PFSK-1 (cell line): ENCODE measurements at regions not wholly inside any gene's neighbourhood (a gene's known extent, or its start where the extent isn't known, plus 50 kb on each side); places are given as distances from the start of the nearest gene placed in this dataset.

Experiments used
- FOXP2 ChIP-seq: optimal IDR thresholded peaks from 2 replicates; pipeline ENCODE3; 2011; ENCODE audit warnings: borderline replicate concordance, control low read depth, inconsistent platforms; ENCODE audit not compliant: insufficient read depth; ENCODE audit errors: extremely low read length, extremely low read depth
- POLR2AphosphoS5 ChIP-seq: IDR thresholded peaks from 2 replicates; pipeline ENCODE4 v1.6.1; 2012; ENCODE audit warnings: low read depth, mild to moderate bottlenecking, control low read depth, low read length, moderate library complexity
- REST ChIP-seq, 2 experiments: IDR thresholded peaks; 2 replicates each; pipeline versions ENCODE4 v1.6.1 to v1.8.0; 2011 to 2012; ENCODE audit warnings: low read depth in 2 of 2, low read length in 2 of 2, control low read depth in 1 of 2, inconsistent platforms in 1 of 2, mild to moderate bottlenecking in 1 of 2, moderate library complexity in 1 of 2; ENCODE audit not compliant: insufficient read depth in 1 of 2
- SIN3A ChIP-seq: IDR thresholded peaks from 2 replicates; pipeline ENCODE4 v1.6.1; 2012; ENCODE audit warnings: mild to moderate bottlenecking, low read length, moderate library complexity, borderline replicate concordance; ENCODE audit not compliant: insufficient read depth
- TAF1 ChIP-seq: IDR thresholded peaks from 2 replicates; pipeline ENCODE4 v1.6.1; 2012; ENCODE audit warnings: low read length, control low read depth, borderline replicate concordance; ENCODE audit not compliant: insufficient read depth

DNA sequence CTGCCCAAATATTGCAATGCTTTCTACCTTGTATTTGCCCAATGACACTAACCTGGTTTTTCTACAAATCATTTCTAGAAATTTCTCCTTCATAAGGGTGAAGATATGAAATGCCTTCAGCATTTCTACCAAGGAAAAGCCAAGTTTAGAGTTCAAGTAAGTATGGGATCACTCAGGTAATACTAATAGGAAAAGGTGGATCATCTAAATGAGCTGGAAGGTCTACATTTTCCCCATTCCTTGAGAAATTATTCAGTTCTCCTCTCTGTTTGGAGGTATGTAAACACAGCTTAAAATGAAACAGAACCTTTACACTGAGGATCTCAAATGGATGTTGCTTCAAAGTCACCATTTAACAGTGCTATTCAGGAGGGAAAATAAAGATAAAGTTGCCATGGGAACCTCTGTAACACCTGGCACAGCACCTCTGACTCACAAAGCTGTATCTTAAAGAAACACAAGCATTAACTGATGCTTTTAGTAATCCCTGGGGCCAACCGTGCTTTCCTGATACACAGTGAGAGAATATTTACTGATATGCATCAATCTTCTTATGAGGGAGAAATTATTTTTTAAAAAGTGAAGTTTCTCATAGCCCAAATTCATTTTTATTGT, 161.3 kb downstream of the DRD1 start:
- TF ChIP-seq TAF1 (no peak), REST (IDR thresholded peaks at IDR 0.05; ENCODE audit: insufficient read depth in 1 of 2, low read depth in 2 of 2, low read length in 2 of 2) (no peak), SIN3A (no peak), POLR2AphosphoS5 (no peak), FOXP2 (no peak)

- TF ChIP-seq POLR2AphosphoS5: no peak
- TF ChIP-seq REST (IDR thresholded peaks at IDR 0.05; ENCODE audit: insufficient read depth in 1 of 2, low read depth in 2 of 2, low read length in 2 of 2): no peak
- no peak for TF ChIP-seq TAF1
- TF ChIP-seq SIN3A: no peak
- no peak for TF ChIP-seq FOXP2
These were observed 162.3 kb downstream of the DRD1 start for GRCh38 chr5:175281714-175282113.

DNA sequence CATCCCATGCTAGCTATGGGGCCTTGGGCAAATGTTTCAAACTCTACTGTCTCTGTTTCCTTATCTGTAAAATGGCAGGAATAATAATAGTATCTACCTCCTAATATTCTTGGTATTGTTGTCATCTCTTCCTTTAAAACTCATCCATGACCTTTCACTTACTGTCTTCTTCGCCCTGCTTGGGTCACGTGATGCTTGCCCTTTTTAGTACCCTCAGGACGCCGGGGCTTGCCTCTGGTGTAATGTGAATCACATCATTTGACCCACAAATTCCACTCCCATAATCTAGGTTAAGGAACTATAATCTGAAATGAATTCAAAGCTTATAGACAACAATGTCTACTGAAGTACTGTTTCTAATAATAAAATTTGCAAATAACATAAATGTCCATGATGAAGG, 162.7 kb downstream of the DRD1 start:
- no peak for TF ChIP-seq POLR2AphosphoS5
- no peak for TF ChIP-seq TAF1
- TF ChIP-seq FOXP2: no peak
- TF ChIP-seq SIN3A: no peak
- TF ChIP-seq REST (IDR thresholded peaks at IDR 0.05; ENCODE audit: insufficient read depth in 1 of 2, low read depth in 2 of 2, low read length in 2 of 2): no peak

GRCh38 chr5:175279506-175279905, 164.5 kb downstream of the DRD1 start:
- TF ChIP-seq POLR2AphosphoS5 (no peak), REST (IDR thresholded peaks at IDR 0.05; ENCODE audit: insufficient read depth in 1 of 2, low read depth in 2 of 2, low read length in 2 of 2) (no peak), FOXP2 (no peak), SIN3A (no peak), TAF1 (no peak)

- no peak for TF ChIP-seq TAF1
- no peak for TF ChIP-seq SIN3A
- TF ChIP-seq REST (IDR thresholded peaks at IDR 0.05; ENCODE audit: insufficient read depth in 1 of 2, low read depth in 2 of 2, low read length in 2 of 2): no peak
- TF ChIP-seq POLR2AphosphoS5: no peak
- TF ChIP-seq FOXP2: no peak
These were observed 168.2 kb downstream of the DRD1 start for GRCh38 chr5:175275748-175276147.
